Suppressor macrophage treated with lipopolysaccharide for 1 hour (primary cell): ENCODE measurements at regions not wholly inside any gene's neighbourhood (a gene's known extent, or its start where the extent isn't known, plus 50 kb on each side); places are given as distances from the start of the nearest gene placed in this dataset.
"Not testable (repeated sequence)": the region's sequence is repeated elsewhere in the genome, so short reads cannot be mapped to it uniquely, and the experiment has no call there.

Experiments used
- DNase-seq, 3 donors: peaks; one replicate each; pipeline ENCODE4 v3.0.0-alpha.2; 2020 to 2022

GRCh38 chr17:68778726-68779125 lies 176.5 kb downstream of the ABCA8 start:
- no peak for DNase-seq

GRCh38 chr17:68777856-68778694 lies 176.9 kb upstream of the FAM20A start:
- DNase-seq: no peak

- peak; percentile 66 to 80 (median 68) for DNase-seq
These were observed 176.2 kb upstream of the FAM20A start for GRCh38 chr17:68777243-68777855.

GRCh38 chr17:68776451-68776850 lies 175.3 kb upstream of the FAM20A start:
- no peak for DNase-seq

- DNase-seq: no peak
These were observed 174.8 kb upstream of the FAM20A start for GRCh38 chr17:68775969-68776368.

GRCh38 chr17:68775318-68775717 lies 174.2 kb upstream of the FAM20A start:
- no peak for DNase-seq

- DNase-seq: peak; percentile 72 to 84 (median 77)
These were observed 170.8 kb upstream of the FAM20A start for GRCh38 chr17:68771867-68772515.

- no peak for DNase-seq
These were observed 167.6 kb upstream of the FAM20A start for GRCh38 chr17:68768804-68769203.

- no peak for DNase-seq
These were observed 165.5 kb upstream of the FAM20A start for GRCh38 chr17:68766640-68767039.

- peak in 2 of 3 donors; percentile 24 to 27 for DNase-seq
These were observed 162.4 kb upstream of the FAM20A start for GRCh38 chr17:68763562-68763961.

- DNase-seq: no peak
These were observed 161.7 kb upstream of the FAM20A start for GRCh38 chr17:68762911-68763310.

GRCh38 chr17:68760141-68760475 lies 158.9 kb upstream of the FAM20A start:
- DNase-seq: no peak

GRCh38 chr17:68759343-68760140 lies 158.4 kb upstream of the FAM20A start:
- peak; percentile 94 to 98 (median 98) for DNase-seq

GRCh38 chr17:68759002-68759342 lies 157.8 kb upstream of the FAM20A start:
- no peak for DNase-seq

- DNase-seq: not testable (repeated sequence)
These were observed 156.9 kb upstream of the FAM20A start for GRCh38 chr17:68757866-68758757.

GRCh38 chr17:68753985-68754769 lies 153.0 kb upstream of the FAM20A start:
- DNase-seq: no peak

GRCh38 chr17:68750208-68750562 lies 149.0 kb upstream of the FAM20A start:
- no peak for DNase-seq

- DNase-seq: no peak
These were observed 148.4 kb upstream of the FAM20A start for GRCh38 chr17:68749349-68750207.

GRCh38 chr17:68748381-68748780 lies 147.2 kb upstream of the FAM20A start:
- no peak for DNase-seq
